ENCODE measurements at regions not wholly inside any gene's neighbourhood (a gene's known extent, or its start where the extent isn't known, plus 50 kb on each side); places are given as distances from the start of the nearest gene placed in this dataset.
"Not testable (repeated sequence)": the region's sequence is repeated elsewhere in the genome, so short reads cannot be mapped to it uniquely, and the experiment has no call there.

GRCh38 chr21:20250337-20250736, 747.9 kb upstream of the NCAM2 start:
- FAIRE-seq, result no peak
- DNase-seq (ENCODE audit: low spot score), result no peak

GRCh38 chr21:20253261-20253660, 744.9 kb upstream of the NCAM2 start:
- no peak for DNase-seq (ENCODE audit: low spot score)
- no peak for FAIRE-seq

DNA sequence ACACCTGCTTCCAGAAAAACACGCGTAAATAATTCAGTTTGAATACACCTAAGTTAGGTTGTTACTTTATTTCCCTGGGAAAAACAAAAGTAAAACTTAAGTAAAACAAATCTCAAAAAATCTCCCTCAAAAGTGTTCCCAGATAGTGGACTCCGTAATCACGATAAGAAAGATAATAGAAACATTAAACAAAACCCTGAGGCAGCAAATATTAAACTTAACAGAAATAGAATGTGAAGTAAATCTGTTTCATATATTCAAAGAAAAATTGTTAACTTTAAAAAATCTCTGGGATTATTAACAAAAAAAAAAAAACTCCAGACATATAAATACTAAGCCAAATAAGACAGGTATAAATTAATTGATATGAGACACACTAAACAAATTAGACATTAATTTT, 743.2 kb upstream of the NCAM2 start:
- FAIRE-seq, result no peak
- DNase-seq (ENCODE audit: low spot score), result no peak

DNA sequence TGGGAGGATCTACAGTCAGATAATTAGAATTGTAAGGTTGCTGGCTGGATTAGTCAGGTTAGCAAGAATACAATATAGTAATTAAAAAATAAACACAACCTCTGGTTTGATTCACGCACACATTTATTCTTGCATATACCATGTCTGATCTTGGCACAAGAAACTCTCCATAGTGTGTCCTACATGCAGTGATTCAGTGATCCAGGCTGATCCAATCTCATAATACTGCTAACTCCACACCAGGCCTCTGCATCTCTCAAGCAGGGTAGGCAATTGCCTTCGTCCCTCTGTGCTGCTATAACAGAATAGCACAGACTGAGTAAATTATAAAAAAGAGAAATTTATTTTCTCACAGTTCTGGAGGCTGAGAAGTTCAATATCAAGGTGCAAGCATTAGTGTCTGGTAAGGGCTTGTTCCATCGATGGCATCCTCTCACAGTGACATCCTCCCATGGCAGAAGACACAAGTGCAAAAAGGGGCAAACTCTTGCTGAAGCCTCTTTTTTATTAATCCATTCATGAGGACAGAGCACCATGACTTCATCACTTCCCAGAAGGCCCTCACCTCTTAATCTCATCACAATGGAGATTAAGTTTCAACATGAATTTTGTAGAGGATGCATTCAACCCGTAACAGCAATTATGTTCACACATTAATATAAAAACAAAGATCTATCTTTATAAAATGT, 741.0 kb upstream of the NCAM2 start:
- DNase-seq (ENCODE audit: low spot score) (no peak), FAIRE-seq (no peak)

DNA sequence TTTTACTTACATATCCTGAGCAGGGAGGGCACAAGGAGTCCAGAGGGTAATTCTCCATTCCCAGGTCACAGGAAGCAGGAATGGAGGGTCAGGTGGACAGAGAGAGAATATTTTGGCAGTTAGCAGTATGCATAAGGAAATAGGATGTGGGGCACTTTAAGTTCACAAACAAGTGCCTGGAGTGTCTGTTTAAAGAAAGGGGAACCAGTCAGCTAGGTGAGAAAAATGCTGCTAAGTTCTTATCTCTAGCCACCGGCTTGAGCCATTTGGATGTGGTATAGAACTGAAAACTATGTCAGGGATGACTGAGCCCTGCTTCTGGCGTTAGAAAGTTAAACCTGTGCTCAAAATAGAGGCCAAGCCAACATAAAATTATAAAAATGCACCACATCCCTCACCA, 739.7 kb upstream of the NCAM2 start:
- FAIRE-seq, result no peak
- no peak for DNase-seq (ENCODE audit: low spot score)

DNA sequence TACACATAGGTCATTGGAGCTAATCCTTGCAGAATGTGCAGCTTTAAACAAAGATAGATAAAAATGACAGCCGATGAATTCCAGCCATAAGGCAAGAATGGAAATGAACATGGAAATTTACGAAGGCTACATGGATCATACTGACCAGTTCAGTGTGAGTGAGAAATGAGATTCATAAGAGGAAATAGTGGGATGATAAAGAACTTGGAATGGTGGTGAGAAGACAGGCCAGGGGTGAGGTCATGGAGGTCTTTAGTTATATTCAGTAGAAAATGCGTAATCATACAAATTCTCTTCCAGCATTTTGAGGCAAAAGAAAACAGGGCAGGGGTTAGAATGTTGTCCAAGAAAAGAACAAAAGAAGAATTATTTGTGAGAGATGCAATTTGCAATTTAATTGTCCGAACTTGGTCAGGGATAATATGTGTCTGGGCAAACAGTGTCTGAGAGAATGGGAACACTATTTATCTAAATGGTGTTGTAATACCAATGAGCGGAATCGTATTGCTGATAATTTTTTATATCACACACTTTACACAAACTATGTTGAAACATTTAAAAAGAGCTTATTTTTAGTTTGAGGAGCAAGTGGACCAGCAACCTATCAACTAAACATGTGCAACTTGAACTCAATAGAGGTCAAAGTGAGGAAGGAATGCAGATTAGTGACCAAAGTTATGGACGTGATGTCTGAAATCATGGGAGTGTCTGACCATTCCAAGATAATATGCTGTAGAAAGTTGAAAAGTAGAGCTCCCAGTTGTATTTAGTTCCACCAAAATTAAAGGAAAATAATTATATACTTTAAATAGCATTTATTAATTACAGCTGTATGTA, 739.0 kb upstream of the NCAM2 start:
- no peak for DNase-seq (ENCODE audit: low spot score)
- FAIRE-seq, result no peak

DNA sequence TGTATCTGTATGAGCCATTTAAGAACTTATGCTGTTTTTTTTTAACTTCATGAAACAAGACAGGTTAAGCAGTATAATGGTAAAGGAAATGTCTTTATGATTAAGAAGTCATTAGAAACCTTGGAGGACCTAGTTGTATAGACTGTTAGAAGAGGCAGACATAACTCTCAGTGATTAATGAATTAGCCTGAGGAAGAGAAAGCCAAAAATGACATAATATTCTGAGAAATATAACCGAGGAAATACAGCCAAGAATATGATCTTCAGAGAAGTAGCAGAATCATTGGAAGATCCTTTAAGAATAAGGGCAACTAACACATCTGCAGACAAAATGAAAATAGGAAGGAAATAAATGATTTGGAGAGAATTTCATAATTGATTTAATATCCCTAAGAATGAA, 738.1 kb upstream of the NCAM2 start:
- DNase-seq (ENCODE audit: low spot score) (no peak), FAIRE-seq (no peak)

DNA sequence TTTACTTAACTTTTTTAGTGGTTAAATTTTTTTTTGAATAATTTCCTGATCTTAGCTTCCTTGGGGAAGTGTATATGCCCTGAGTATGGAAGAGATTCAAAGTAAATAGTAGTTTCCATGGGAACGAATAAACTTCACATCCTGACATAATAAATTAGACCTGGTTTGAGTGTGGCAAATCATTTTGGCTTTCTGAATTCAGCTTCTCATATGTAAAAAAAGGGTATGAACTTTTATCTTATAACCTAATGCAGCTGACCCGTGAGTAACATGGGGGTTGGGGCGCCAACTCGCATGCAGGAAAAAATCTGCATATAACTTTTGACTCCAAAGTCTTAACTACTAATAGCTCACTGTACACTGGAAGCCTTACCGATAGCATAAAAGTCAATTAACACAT, 736.8 kb upstream of the NCAM2 start:
- DNase-seq (ENCODE audit: low spot score) (no peak), FAIRE-seq (no peak)

DNA sequence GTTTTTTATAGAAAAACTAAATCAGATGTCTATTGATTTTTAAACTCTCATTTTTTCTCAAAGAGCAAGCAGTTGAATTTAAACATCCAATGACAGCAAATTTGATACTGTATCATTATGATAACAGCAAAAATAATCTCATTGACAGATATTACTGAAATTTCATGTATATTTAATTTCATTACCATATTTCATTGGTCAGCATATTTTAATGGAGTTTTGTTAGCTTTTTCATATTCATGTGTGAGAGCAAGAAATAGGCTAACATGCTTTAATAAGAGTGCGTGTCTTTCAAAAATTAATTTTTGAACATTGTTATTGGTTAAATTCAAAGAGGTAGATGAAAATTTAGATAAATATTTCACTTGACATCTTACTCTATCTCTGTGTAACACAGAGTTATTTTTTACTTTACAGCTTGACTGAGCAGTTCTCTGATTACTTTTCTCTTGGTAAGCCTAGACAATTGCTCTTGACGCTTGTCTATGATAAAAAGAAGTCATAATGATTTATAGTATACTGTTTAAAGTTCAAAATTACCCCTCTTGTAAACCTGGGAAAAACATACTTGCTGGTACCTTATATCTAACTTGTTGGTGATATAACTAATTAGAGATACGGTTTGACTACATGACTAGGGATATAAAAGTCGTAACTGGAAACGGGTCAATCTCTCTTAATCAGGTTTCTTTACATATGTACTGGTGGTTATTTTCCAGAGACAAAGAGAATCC, 732.3 kb upstream of the NCAM2 start:
- FAIRE-seq, result no peak
- DNase-seq (ENCODE audit: low spot score), result no peak

- FAIRE-seq (no peak), DNase-seq (ENCODE audit: low spot score) (no peak)
Measured at GRCh38 chr21:20266441-20266710, 731.8 kb upstream of the NCAM2 start.

DNA sequence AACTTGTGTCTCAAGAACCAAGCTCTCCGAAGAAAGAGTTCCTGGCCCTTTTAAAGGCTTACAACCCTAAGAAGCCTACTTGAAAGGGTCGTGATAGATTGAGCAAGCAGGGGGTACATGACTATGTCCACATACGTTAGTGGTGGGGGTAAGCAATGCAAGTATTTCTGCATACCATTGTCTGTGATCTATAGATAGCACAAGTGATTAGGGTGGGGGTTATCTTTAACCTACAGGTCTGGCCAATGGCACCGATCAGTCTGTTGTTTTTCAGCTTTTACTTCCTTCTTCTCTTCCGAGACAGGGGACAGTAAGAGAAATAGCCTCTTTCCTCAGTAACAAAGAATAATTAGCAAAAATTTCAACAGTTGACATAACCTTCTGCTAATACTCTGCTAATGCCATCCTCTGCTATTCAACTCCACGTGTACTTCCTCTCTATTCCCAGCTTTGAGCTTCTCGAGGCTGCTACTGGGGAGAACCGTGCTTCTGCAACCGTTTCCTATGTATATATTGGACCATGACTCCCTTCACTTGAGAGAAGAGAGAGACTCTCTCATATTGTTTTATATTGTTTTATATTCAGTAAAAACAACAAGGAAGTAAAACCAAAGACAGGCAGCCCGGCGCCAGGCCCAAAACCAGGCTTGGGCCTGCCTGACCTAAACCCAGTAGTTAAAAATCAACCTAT, 727.7 kb upstream of the NCAM2 start:
- DNase-seq (ENCODE audit: low spot score), result no peak
- FAIRE-seq, result no peak

DNA sequence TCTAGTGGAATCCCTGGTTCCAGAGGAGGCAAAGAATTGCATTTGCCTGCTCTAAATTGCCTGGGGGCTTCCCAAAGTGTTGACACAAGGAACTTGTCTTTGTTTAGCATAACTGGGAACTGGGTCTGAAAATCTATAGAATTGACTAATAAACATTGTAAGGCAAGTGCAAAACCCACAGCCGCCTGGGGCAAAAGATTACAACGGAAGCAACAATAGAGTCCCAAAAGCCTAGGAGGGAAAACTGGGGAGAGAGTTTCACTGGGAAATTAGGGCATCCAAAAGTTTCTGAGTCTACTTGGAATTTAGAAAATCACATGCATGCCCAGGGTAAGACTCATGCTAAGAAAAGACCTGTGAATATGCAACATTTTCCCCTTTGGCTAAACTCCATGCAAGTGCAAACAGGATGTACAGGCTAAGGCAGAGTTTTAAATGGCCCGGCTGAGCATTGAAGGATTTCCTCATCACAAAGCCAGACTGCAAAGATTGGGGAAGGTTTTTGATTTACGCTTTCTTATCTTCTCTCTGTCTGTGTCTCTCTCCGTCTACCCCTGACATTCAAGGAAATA, 725.3 kb upstream of the NCAM2 start:
- no peak for FAIRE-seq
- DNase-seq (ENCODE audit: low spot score), result no peak

- FAIRE-seq (no peak), DNase-seq (ENCODE audit: low spot score) (no peak)
Measured at GRCh38 chr21:20276377-20276776, 721.8 kb upstream of the NCAM2 start.

DNA sequence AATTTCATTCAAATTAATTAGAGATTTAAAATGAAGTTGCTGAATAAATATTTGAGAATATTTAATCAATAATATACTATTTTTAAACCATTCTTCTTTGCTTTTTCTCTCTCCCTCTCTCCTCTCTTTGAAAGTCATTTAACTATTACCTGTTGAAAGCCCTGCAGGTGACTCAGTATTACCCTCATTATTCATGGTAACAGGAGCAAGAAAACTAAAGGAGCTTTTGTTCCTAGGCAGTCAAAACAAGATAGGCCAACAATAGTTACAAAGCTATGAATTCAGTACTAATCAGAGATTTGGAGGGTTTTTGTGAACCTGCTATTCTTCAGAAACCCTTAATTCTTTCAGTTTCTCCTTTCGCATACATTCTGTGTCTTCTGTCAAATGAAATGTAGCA, 721.3 kb upstream of the NCAM2 start:
- no peak for DNase-seq (ENCODE audit: low spot score)
- no peak for FAIRE-seq

- DNase-seq (ENCODE audit: low spot score) (no peak), FAIRE-seq (no peak)
Measured at GRCh38 chr21:20283836-20284235, 714.4 kb upstream of the NCAM2 start.

- FAIRE-seq (no peak), DNase-seq (ENCODE audit: low spot score) (no peak)
Measured at GRCh38 chr21:20292280-20292679, 705.9 kb upstream of the NCAM2 start.

DNA sequence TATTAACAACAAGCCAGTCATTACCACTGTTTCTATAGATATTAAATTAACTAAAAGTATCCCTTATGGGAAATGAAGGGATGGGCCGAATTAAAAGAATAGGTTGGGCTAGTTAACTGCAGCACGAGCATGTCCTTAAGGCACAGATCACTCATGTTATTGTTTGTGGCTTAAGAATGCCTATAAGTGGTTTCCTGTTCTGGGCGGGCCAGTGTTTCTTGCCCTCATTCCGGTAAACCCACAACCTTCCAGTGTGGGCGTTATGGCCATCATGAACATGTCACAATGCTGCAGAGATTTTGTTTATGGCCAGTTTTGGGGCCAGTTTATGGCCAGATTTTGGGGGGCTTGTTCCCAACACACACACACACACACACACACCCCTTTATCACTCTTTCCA, 705.4 kb upstream of the NCAM2 start:
- not testable (repeated sequence) for FAIRE-seq; DNase-seq (ENCODE audit: low spot score)

DNA sequence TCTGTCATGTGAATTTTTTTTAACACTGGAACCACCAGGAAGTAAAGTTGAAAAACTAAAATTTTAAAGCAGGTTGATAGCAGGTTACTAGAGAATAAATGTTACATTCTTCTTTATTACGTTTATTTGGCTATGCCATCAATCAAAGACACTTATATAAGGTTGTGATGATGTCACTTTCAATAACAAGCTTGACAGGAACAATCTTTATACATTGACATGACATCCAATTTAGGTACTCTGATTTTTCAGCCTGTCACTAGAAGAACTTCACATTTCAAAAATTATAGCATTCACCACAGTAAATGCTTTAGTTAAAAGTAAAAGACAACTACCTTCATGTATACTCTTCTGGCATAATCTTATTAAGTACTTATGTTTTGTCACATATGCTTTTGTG, 696.8 kb upstream of the NCAM2 start:
- DNase-seq (ENCODE audit: low spot score), result no peak
- FAIRE-seq, result no peak

GRCh38 chr21:20302084-20302483, 696.1 kb upstream of the NCAM2 start:
- FAIRE-seq (no peak), DNase-seq (ENCODE audit: low spot score) (no peak)

- FAIRE-seq (no peak), DNase-seq (ENCODE audit: low spot score) (no peak)
Measured at GRCh38 chr21:20306836-20307235, 691.4 kb upstream of the NCAM2 start.

- DNase-seq (ENCODE audit: low spot score) (no peak), FAIRE-seq (no peak)
Measured at GRCh38 chr21:20308586-20309315, 689.5 kb upstream of the NCAM2 start.

Measured in RCC 7860 (cell line).